ENCODE measurements at regions not wholly inside any gene's neighbourhood (a gene's known extent, or its start where the extent isn't known, plus 50 kb on each side); places are given as distances from the start of the nearest gene placed in this dataset.

DNA sequence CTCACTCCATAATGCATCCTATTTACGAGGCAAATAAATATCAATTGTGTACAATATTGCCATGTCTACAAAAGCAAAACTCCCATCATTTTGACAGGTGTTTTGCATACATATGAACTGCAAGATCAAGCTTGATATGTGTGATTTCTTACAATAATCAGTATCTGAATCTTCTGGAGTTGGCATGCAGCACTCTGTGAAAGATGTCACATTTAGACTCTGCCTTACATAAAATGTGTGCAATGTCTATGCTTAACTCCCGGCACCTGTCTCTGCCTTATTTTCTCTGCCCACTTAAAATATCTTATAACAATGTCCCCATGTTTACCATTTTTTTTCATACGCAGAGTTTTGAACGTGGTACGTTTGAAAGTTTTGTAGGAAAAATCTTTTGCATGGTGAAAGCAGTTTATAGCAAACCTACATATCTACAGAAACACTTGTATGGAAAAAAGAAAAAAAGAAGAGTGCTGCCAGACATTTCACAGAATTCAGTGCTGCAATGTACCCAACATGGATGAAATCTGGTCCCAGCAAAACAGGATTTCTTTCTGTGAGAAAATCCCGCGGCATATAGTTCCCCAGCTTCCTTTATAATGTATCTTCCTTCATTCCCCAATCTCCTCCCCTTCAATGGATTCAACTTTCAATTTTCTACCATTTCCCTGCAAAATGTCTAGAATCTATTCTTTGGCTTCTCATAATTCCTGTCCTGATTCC is 114.1 kb upstream of the NRP1 start:
- TF ChIP-seq POLR2AphosphoS5 (IDR thresholded peaks at IDR 0.05) (no peak), POLR2A (IDR thresholded peaks at IDR 0.05) (no peak), EP300 (IDR thresholded peaks at IDR 0.05) (no peak)
- TF ChIP-seq, protein P1, sequence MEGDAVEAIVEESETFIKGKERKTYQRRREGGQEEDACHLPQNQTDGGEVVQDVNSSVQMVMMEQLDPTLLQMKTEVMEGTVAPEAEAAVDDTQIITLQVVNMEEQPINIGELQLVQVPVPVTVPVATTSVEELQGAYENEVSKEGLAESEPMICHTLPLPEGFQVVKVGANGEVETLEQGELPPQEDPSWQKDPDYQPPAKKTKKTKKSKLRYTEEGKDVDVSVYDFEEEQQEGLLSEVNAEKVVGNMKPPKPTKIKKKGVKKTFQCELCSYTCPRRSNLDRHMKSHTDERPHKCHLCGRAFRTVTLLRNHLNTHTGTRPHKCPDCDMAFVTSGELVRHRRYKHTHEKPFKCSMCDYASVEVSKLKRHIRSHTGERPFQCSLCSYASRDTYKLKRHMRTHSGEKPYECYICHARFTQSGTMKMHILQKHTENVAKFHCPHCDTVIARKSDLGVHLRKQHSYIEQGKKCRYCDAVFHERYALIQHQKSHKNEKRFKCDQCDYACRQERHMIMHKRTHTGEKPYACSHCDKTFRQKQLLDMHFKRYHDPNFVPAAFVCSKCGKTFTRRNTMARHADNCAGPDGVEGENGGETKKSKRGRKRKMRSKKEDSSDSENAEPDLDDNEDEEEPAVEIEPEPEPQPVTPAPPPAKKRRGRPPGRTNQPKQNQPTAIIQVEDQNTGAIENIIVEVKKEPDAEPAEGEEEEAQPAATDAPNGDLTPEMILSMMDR (IDR thresholded peaks at IDR 0.05), result no peak
- no peak for ATAC-seq
- Histone ChIP-seq H3K36me3 (no peaks in the 10 kb centered on the region), H3K4me1 (no peaks in the 10 kb centered on the region), H3K27me3 (no peaks in the 10 kb centered on the region), H3K9me3 (no peaks in the 10 kb centered on the region), H3K4me3 (no peak overlapping the region), H3K27ac (no peak overlapping the region)
- 85 to 87% methylated on average over 7 of the region's 7 CpGs for WGBS, 2 donors (ENCODE audit: low coverage in 1 of 2)

DNA sequence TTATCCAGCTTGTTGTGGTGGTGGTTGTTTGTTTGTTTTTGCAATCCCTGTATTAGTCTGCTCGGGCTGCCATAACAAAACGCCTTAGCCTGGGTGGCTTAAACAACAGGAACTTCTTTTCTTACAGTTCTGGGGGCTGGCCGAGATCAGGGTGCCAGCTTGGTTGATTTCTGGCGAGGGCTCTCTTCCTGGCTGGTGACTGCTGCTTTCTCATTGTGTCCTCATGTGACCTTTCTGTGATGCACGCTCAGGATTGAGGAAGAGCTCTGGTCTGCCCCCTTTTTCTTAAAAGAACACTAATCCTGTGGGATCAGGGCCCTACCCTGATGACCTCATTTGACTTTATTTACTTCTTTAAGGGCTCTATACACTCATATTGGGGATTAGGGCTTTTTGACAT is 107.1 kb upstream of the NRP1 start:
- no peak for TF ChIP-seq POLR2AphosphoS5 (IDR thresholded peaks at IDR 0.05)
- TF ChIP-seq, protein P1 (IDR thresholded peaks at IDR 0.05), result no peak
- no peak for TF ChIP-seq EP300 (IDR thresholded peaks at IDR 0.05)
- no peak for TF ChIP-seq POLR2A (IDR thresholded peaks at IDR 0.05)
- ATAC-seq, result no peak
- Histone ChIP-seq H3K4me3 (no peak overlapping the region), H3K36me3 (no peaks in the 10 kb centered on the region), H3K27me3 (no peaks in the 10 kb centered on the region), H3K4me1 (no peaks in the 10 kb centered on the region), H3K27ac (no peak overlapping the region), H3K9me3 (no peaks in the 10 kb centered on the region)
- 52 to 78% methylated on average over 4 to 5 of the region's 5 CpGs for WGBS, 2 donors (ENCODE audit: low coverage in 1 of 2)

DNA sequence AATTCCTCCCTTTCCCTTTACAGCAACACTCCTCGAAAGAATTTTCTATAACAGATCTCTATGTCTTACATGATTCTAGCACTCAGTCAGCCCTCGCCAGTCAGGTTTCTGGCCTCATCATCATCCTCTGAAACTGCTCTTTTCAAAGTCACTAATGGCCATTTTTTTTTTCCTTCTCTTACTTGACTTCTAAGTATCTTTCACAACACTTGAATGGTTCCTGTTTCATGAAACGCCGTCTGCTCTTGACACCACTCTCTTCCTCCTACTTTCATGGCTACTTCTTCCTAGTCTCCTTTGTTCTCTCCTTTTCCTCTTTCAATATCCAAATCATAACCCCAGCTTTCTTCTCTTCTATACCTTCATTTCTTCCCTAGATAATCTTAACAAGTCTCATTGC is 100.5 kb upstream of the NRP1 start:
- TF ChIP-seq POLR2AphosphoS5 (IDR thresholded peaks at IDR 0.05) (no peak), POLR2A (IDR thresholded peaks at IDR 0.05) (no peak), EP300 (IDR thresholded peaks at IDR 0.05) (no peak)
- TF ChIP-seq, protein P1 (IDR thresholded peaks at IDR 0.05), result no peak
- 73 to 90% methylated on average over 3 to 4 of the region's 4 CpGs for WGBS, 2 donors (ENCODE audit: low coverage in 1 of 2)
- H3K4me1 ChIP-seq, result no peaks in the 10 kb centered on the region
- no peak overlapping the region for H3K27ac ChIP-seq
- no peaks in the 10 kb centered on the region for H3K27me3 ChIP-seq
- H3K9me3 ChIP-seq, result no peaks in the 10 kb centered on the region
- H3K36me3 ChIP-seq, result no peaks in the 10 kb centered on the region
- H3K4me3 ChIP-seq, result no peak overlapping the region
- ATAC-seq, result no peak

DNA sequence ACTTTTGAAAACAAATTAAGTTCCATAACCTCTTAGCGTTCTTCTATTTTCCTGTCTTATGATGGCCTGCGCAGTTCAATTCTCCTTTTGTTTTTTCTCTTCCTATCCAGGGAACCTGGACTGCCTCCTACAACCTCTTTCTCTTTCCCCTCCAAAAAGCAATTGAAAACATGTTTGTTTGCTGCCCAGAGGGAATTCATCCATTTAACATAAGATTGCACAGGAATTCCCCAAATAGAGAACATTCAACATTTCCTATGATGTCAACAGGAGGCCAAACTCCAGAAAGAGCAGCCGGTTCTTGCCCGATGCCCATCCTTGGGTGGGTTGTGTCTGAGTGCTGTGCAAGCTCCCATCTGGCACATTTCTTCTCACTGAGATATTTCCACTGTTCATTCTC is 94.2 kb upstream of the NRP1 start:
- Histone ChIP-seq H3K36me3 (no peaks in the 10 kb centered on the region), H3K4me1 (no peaks in the 10 kb centered on the region), H3K9me3 (no peaks in the 10 kb centered on the region), H3K4me3 (no peak overlapping the region), H3K27ac (no peak overlapping the region), H3K27me3 (no peaks in the 10 kb centered on the region)
- no peak for TF ChIP-seq POLR2AphosphoS5 (IDR thresholded peaks at IDR 0.05)
- TF ChIP-seq POLR2A (IDR thresholded peaks at IDR 0.05), result no peak
- TF ChIP-seq EP300 (IDR thresholded peaks at IDR 0.05), result no peak
- TF ChIP-seq, protein P1 (IDR thresholded peaks at IDR 0.05), result no peak
- 61 to 93% methylated on average over 4 of the region's 4 CpGs for WGBS, 2 donors (ENCODE audit: low coverage in 1 of 2)
- no peak for ATAC-seq

DNA sequence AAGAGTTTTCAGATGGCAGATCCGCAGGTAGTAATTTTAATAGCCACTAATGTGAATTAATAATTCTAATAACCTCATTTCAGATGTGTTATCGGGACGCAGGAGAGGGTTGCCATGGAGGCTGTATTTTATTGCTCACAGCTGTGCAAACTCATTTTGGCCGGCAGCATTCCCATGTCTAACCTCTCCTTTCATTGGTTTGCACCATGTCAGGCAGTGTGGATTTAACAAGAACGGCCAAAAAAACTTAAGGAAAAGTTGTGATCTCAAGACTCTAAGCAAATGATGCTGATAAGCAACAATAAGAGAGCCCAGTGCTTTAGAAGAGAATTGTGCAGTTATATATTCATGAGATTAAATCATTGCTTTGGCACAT is 88.7 kb upstream of the NRP1 start:
- ATAC-seq, result no peak
- 58 to 74% methylated on average over 4 of the region's 5 CpGs for whole genome bisulfite sequencing, 2 donors (ENCODE audit: low coverage in 1 of 2)
- no peak overlapping the region for H3K27ac ChIP-seq

More for the DNA sequence above, 88.7 kb upstream of the NRP1 start:
- H3K4me3 ChIP-seq, result no peak overlapping the region
- no peaks in the 10 kb centered on the region for H3K27me3 ChIP-seq
- TF ChIP-seq, protein P1 (IDR thresholded peaks at IDR 0.05), result no peak
- no peak for TF ChIP-seq EP300 (IDR thresholded peaks at IDR 0.05)
- TF ChIP-seq POLR2A (IDR thresholded peaks at IDR 0.05), result no peak
- TF ChIP-seq POLR2AphosphoS5 (IDR thresholded peaks at IDR 0.05), result no peak
- no peaks in the 10 kb centered on the region for H3K9me3 ChIP-seq
- H3K4me1 ChIP-seq, result peaks cover 0 to 16% (median 0%) of the 10 kb centered on the region in 3 donors
- no peaks in the 10 kb centered on the region for H3K36me3 ChIP-seq
